LNCaP clone FGC (cell line): ENCODE measurements at regions not wholly inside any gene's neighbourhood (a gene's known extent, or its start where the extent isn't known, plus 50 kb on each side); places are given as distances from the start of the nearest gene placed in this dataset.

Source experiments
- DNase-seq: peaks from one replicate; pipeline ENCODE4 v3.0.0-alpha.2; 2011; ENCODE audit warnings: low read depth
- H3K4me3 ChIP-seq: 2 replicates; pipeline ENCODE4 v1.5.1; 2011; ENCODE audit warnings: mild to moderate bottlenecking, low read depth, low read length, control low read depth
- CTCF ChIP-seq: IDR thresholded peaks from 2 replicates; pipeline ENCODE4 v1.5.1; 2012; ENCODE audit warnings: mild to moderate bottlenecking; ENCODE audit not compliant: control insufficient read depth, insufficient read depth; ENCODE audit errors: extremely low read depth

- no peak for DNase-seq
- TF ChIP-seq CTCF: no peak
- H3K4me3 ChIP-seq: no peak overlapping the region
Measured at GRCh38 chr11:115843685-115844084, 339.5 kb upstream of the CADM1 start.

GRCh38 chr11:115843111-115843510 is 338.9 kb upstream of the CADM1 start:
- DNase-seq: no peak
- no peak overlapping the region for H3K4me3 ChIP-seq
- no peak for TF ChIP-seq CTCF

GRCh38 chr11:115820026-115820425 is 315.8 kb upstream of the CADM1 start:
- no peak for DNase-seq
- no peak overlapping the region for H3K4me3 ChIP-seq
- TF ChIP-seq CTCF: no peak

GRCh38 chr11:115819014-115819413 is 314.8 kb upstream of the CADM1 start:
- TF ChIP-seq CTCF: no peak
- no peak for DNase-seq
- H3K4me3 ChIP-seq: no peak overlapping the region

- DNase-seq: no peak
- no peak for TF ChIP-seq CTCF
- no peak overlapping the region for H3K4me3 ChIP-seq
Measured at GRCh38 chr11:115817844-115818468, 313.7 kb upstream of the CADM1 start.

GRCh38 chr11:115808351-115808940 is 304.2 kb upstream of the CADM1 start:
- DNase-seq: no peak
- no peak overlapping the region for H3K4me3 ChIP-seq
- TF ChIP-seq CTCF: no peak

GRCh38 chr11:115806056-115806455 is 301.8 kb upstream of the CADM1 start:
- no peak for DNase-seq
- H3K4me3 ChIP-seq: no peak overlapping the region
- no peak for TF ChIP-seq CTCF
